NCI-H748 treated with DMSO at 0.1 percent for 48 hours (cell line): ENCODE measurements at regions not wholly inside any gene's neighbourhood (a gene's known extent, or its start where the extent isn't known, plus 50 kb on each side); places are given as distances from the start of the nearest gene placed in this dataset.

ENCODE experiments used
- DNase-seq: peaks from one replicate; lab custom pipeline; 2025; lab: John Stamatoyannopoulos, UW

- no peak for DNase-seq
Observed at GRCh38 chr2:52857722-52858121, 909.9 kb upstream of the CHAC2 start.

DNA sequence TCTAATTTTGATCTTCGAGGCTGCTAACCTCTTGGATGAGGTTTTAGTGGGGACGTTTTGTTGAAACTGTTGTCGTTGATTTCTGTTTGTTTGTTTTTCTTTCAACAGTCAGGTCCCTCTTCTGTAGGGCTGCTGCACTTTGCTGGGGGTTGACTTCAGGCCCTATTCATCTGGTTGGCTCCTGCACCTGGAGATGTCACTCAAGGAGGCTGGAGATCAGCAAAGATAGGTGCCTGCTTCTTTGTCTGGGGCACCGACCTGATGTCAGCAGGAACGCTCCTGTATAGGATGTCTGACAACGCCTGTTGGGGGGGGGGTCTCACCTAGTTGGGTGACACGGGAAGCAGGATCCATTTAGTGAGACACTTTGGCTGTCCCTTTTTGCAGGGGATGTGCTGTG is 915.6 kb upstream of the CHAC2 start:
- DNase-seq, result no peak

DNA sequence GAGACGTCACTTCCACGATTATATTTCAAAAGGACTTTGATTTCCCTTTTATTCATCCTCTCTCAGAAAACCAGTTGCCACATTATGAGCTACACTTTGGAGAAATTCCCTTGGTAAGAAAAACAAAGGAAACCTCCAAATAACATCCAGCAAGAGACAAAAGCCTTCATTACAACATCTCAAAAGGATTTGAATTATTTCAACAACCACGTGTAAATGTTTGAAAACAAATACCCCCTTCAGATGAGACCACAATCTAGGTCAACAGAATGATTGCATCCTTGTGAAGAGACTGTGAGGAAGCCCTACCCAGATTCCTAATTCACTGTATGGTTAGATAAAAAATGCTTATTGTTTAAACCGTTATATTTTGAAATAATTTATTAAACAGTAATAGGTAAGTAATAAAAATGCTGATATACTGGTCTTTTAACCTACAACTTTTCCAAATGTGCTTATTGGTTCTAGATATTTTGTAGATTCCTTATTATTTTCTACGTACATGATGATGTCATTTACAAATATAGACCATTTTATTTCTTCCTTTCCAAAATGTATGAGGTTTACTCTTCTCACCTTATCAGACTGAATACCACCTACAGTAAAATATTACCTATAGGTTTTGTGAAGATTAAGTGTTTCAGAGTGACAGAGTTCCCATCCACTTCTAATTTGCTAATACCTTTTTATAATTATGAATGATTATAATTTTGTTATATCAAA is 922.7 kb upstream of the CHAC2 start:
- no peak for DNase-seq

DNA sequence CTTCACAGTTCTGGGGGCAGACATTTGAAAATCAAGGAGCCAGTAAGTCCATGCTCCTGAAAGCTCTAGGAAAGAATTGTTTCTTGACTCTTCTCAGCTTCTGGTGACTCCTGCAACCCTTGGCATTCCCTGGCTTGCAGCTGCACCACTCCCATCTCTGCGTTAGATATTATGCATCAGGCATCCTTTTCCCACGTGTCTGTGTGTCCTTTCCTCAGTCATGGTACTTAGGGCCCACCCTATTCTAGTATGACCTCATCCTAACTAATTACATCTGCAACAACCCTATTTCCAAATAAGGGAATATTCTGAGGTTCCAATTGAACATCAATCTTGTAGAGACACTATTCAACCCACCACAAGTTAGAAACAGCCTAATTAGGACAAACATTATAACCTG is 931.7 kb upstream of the CHAC2 start:
- no peak for DNase-seq

GRCh38 chr2:52831216-52831615 is 936.4 kb upstream of the CHAC2 start:
- DNase-seq, result no peak

GRCh38 chr2:52828112-52828511 is 939.5 kb upstream of the CHAC2 start:
- DNase-seq, result no peak

DNA sequence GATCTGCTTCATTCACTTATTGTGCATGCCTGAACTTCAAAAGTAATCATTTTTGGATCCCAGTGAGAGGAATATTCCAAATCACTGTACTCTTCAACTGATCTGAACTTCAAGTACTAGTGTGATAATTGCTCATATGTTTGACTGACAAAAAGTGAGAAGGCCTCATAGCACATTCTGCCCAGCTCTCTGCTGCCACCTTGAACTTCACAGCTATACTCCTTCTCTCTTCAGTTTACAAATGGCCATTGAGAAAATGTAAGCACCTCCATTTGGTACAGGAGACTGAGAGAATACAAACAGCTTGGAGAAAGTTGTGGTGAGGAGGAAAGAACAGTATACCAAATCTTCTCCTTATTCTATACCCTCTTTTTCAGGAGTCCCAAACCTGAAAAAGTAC is 946.0 kb upstream of the CHAC2 start:
- peak; percentile 2 for DNase-seq

GRCh38 chr2:52818958-52819357 is 948.6 kb upstream of the CHAC2 start:
- no peak for DNase-seq

- no peak for DNase-seq
Observed at GRCh38 chr2:52810460-52810859, 957.1 kb upstream of the CHAC2 start.

DNA sequence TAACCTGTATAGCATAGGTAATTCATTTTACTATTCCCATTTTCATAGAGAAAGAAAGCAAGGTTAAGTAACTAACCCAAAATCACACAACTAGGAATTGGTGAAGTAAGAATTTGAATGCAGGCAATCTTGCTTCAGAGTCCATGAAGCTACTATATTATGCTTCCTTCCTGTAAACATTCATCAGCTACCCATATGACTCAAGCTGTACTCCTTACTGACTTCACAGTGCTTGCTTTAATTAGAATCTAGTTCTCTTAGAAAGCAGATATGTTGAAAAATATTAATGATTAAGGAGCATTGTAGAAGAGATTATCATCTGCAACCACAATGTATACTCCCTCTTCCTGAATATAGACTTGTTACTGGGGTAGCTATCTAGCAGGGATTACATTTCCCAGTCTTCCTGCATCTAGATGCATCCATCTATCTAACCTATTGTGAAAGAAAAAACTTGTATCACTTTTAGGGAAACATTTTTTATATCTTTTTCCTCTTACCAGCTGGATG is 961.6 kb upstream of the CHAC2 start:
- DNase-seq, result no peak

- no peak for DNase-seq
Observed at GRCh38 chr2:52794581-52794980, 973.0 kb upstream of the CHAC2 start.

DNA sequence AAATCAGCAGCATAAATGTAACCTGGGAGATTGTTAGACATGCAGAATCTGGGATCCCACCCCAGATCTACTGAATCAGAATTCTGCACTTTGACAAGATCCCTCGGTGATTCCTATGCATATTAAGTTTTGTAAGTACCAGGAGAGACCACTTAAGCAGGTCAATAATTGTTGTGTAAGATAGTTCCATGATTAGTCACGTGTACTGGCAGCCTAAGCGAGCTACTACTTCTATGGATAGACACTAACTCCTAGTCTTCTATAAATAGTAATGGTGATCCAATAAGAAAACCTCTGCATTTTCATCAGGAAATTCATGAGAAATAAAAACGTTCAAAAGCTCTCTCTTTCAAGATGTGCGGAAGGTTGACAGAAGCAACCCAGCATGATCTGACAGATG is 988.2 kb upstream of the CHAC2 start:
- DNase-seq, result no peak

GRCh38 chr2:52776571-52776970 is 991.0 kb upstream of the CHAC2 start:
- no peak for DNase-seq

DNA sequence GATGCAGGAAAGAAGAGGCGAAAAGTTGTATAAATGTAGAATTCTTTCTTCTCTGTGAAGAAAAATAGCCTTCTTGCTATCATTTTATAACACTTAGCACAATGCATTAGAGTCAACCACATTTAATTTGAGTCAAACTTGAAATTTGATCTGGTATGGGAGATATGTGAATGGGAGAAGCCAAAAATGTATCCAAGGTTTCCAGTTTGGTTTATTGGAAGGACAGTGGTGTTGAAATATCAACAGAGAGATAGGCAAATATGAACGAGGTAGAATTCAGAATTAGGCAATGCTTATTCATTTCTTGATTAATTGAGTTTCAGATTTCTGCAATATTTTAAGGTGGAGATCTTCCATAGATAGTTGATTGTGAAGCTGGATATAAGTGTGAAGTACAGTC is 991.9 kb upstream of the CHAC2 start:
- no peak for DNase-seq

- DNase-seq, result no peak
Observed at GRCh38 chr2:52765735-52766134, 1001.9 kb upstream of the CHAC2 start.

DNA sequence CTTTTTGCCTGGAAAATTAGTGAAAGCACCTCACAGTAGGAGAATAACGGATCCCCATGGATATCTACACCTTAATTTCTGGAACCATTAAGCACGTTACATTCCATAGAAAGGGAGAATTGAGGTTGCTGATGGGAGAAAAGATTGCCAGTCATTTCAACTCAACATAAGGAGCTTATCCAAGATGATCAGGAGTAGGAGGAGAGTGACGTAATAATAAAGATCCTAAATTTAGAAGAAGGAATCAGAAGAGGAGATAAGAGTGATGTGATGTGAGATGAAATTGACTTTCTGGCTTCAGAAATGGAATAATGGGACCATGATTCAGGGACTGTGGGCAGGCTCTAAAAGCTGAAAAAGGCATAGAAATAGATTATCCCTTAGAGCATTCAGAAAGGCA is 1017.8 kb upstream of the CHAC2 start:
- DNase-seq, result no peak

- DNase-seq, result no peak
Observed at GRCh38 chr2:52745144-52745543, 1022.5 kb upstream of the CHAC2 start.

GRCh38 chr2:52732849-52733395 is 1034.7 kb upstream of the CHAC2 start:
- DNase-seq, result no peak

GRCh38 chr2:52724585-52724984 is 1043.0 kb upstream of the CHAC2 start:
- DNase-seq, result no peak

GRCh38 chr2:52717836-52718235 is 1049.8 kb upstream of the CHAC2 start:
- DNase-seq, result no peak

- DNase-seq, result no peak
Observed at GRCh38 chr2:52710810-52711618, 1056.6 kb upstream of the CHAC2 start.

- DNase-seq, result no peak
Observed at GRCh38 chr2:52704251-52704650, 1063.4 kb upstream of the CHAC2 start.

- no peak for DNase-seq
Observed at GRCh38 chr2:52703004-52703403, 1064.6 kb upstream of the CHAC2 start.
